Brain microvascular endothelial cell (primary cell): ENCODE measurements at regions not wholly inside any gene's neighbourhood (a gene's known extent, or its start where the extent isn't known, plus 50 kb on each side); places are given as distances from the start of the nearest gene placed in this dataset.

Experiments used
- DNase-seq: peaks from one replicate; pipeline ENCODE4 v3.0.0-alpha.2; 2020
- H3K27ac ChIP-seq: fragments of 250-450 bp; sonication (Bioruptor Pico); 2 replicates; pipeline ENCODE4 v1.5.1; 2020; ENCODE audit warnings: mild to moderate bottlenecking, moderate library complexity
- H3K27me3 ChIP-seq: fragments of 250-450 bp; sonication (Bioruptor Pico); replicated peaks from 2 replicates; pipeline ENCODE4 v1.5.1; 2020; ENCODE audit warnings: mild to moderate bottlenecking
- H3K36me3 ChIP-seq: fragments of 250-450 bp; sonication (Bioruptor Pico); replicated peaks from 2 replicates; pipeline ENCODE4 v1.5.1; 2020; ENCODE audit warnings: mild to moderate bottlenecking
- H3K4me3 ChIP-seq: 2 replicates; pipeline ENCODE4 v1.5.1; 2011; ENCODE audit warnings: low read depth, mild to moderate bottlenecking, control low read depth, low read length, moderate library complexity
- in situ Hi-C: cut with HindIII; loops from 2 replicates; pipeline ENCODE4 v1.10.0; 2017; ENCODE audit warnings: low sequenced_read_pairs, low pct_ligation_motif_present
- TF ChIP-seq, protein P1 (sequence below): IDR thresholded peaks from 2 replicates; pipeline ENCODE4 v1.5.1; 2011; ENCODE audit warnings: low read depth, mild to moderate bottlenecking, moderate library complexity, low read length, control low read depth, inconsistent platforms; ENCODE audit errors: missing control alignments

DNA sequence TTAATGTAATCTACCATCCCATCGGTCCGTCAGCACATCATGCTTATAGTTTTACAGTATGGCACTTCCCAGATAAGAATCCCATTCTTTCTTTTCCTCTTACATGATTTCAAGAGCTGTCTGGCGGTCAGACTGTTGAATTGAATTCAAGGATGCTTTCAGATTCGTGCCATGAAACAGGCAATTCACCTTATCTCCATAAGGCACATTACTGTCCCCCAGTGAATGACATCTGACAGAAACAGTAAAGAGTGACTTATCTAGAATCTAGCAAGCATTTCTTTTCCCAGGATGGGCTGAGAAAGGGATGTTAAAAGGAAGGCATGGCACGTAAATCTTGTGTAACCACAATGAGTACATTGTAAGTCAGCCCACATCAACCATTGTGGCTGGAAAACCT is 61.1 kb upstream of the SEM1 start:
- TF ChIP-seq, protein P1, sequence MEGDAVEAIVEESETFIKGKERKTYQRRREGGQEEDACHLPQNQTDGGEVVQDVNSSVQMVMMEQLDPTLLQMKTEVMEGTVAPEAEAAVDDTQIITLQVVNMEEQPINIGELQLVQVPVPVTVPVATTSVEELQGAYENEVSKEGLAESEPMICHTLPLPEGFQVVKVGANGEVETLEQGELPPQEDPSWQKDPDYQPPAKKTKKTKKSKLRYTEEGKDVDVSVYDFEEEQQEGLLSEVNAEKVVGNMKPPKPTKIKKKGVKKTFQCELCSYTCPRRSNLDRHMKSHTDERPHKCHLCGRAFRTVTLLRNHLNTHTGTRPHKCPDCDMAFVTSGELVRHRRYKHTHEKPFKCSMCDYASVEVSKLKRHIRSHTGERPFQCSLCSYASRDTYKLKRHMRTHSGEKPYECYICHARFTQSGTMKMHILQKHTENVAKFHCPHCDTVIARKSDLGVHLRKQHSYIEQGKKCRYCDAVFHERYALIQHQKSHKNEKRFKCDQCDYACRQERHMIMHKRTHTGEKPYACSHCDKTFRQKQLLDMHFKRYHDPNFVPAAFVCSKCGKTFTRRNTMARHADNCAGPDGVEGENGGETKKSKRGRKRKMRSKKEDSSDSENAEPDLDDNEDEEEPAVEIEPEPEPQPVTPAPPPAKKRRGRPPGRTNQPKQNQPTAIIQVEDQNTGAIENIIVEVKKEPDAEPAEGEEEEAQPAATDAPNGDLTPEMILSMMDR, result no peak
- Histone ChIP-seq H3K27ac (no peak overlapping the region), H3K27me3 (no peaks in the 10 kb centered on the region), H3K4me3 (no peak overlapping the region), H3K36me3 (no peaks in the 10 kb centered on the region)
- DNase-seq, result no peak
- in situ Hi-C loops, result no loop called here

DNA sequence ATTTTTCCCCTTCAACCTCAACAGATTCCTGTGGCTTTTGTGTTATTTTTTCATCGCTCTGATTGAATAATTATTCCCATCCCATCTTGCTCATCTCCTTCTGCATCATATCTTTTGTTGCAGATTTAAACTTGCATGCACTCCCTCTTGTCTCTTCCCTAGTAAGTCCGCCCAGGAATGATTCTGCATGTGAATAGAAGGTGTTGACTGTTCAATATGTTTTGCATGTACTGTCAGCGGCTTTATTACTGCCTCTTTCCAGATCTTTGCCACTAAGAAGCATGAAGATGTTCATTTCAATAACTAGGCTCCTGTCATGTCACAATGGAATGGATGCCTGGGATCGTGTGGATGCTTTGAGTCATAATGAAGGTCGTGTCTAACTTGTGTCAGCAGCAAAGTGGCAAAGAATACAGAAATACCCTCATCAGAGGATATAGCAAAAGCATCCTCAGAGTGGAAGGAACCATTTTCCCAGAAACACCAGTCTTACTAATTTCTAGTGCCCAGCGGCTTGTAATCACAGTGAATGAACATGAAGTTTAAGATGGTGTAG is 62.6 kb upstream of the SEM1 start:
- in situ Hi-C loops, result no loop called here

GRCh38 chr7:96773483-96773882 is 63.8 kb upstream of the SEM1 start:
- H3K36me3 ChIP-seq, result no peaks in the 10 kb centered on the region
- no peaks in the 10 kb centered on the region for H3K27me3 ChIP-seq
- H3K27ac ChIP-seq, result no peak overlapping the region
- no peak overlapping the region for H3K4me3 ChIP-seq
- in situ Hi-C loops, result no loop called here
- TF ChIP-seq, protein P1, result no peak
- no peak for DNase-seq

More for the DNA sequence above, 62.6 kb upstream of the SEM1 start:
- H3K4me3 ChIP-seq, result no peak overlapping the region
- TF ChIP-seq, protein P1, result no peak
- no peak for DNase-seq
- H3K36me3 ChIP-seq, result no peaks in the 10 kb centered on the region
- H3K27ac ChIP-seq, result no peak overlapping the region
- H3K27me3 ChIP-seq, result no peaks in the 10 kb centered on the region

- Histone ChIP-seq H3K36me3 (no peaks in the 10 kb centered on the region), H3K27me3 (no peaks in the 10 kb centered on the region), H3K27ac (no peak overlapping the region), H3K4me3 (no peak overlapping the region)
- in situ Hi-C loops, result no loop called here
- no peak for DNase-seq
- TF ChIP-seq, protein P1, result no peak
Measured at GRCh38 chr7:96774358-96774757, 64.7 kb upstream of the SEM1 start.

GRCh38 chr7:96775046-96775445 is 65.4 kb upstream of the SEM1 start:
- in situ Hi-C loops, result no loop called here
- H3K4me3 ChIP-seq, result no peak overlapping the region
- no peaks in the 10 kb centered on the region for H3K27me3 ChIP-seq
- no peak for DNase-seq
- no peak overlapping the region for H3K27ac ChIP-seq
- no peaks in the 10 kb centered on the region for H3K36me3 ChIP-seq
- TF ChIP-seq, protein P1, result no peak

- H3K36me3 ChIP-seq, result no peaks in the 10 kb centered on the region
- no peak for DNase-seq
- no peak overlapping the region for H3K4me3 ChIP-seq
- in situ Hi-C loops, result no loop called here
- H3K27me3 ChIP-seq, result no peaks in the 10 kb centered on the region
- no peak overlapping the region for H3K27ac ChIP-seq
- TF ChIP-seq, protein P1, result peak; percentile 23
Measured at GRCh38 chr7:96778263-96778662, 68.6 kb upstream of the SEM1 start.
